G401.6 (cell line): ENCODE measurements at regions not wholly inside any gene's neighbourhood (a gene's known extent, or its start where the extent isn't known, plus 50 kb on each side); places are given as distances from the start of the nearest gene placed in this dataset.
"Not testable (repeated sequence)": the region's sequence is repeated elsewhere in the genome, so short reads cannot be mapped to it uniquely, and the experiment has no call there.

Source experiments
- FAIRE-seq: peaks from 2 replicates; lab custom pipeline; 2012; peaks lifted over from hg19 to GRCh38; lab: Jason Lieb, UNC

- no peak for FAIRE-seq
Measured at GRCh38 chr11:29483831-29484230, 533.0 kb downstream of the KCNA4 start.

GRCh38 chr11:29482510-29482909 is 534.3 kb downstream of the KCNA4 start:
- no peak for FAIRE-seq

GRCh38 chr11:29481738-29482137 is 535.1 kb downstream of the KCNA4 start:
- FAIRE-seq = no peak

- no peak for FAIRE-seq
Measured at GRCh38 chr11:29480981-29481380, 535.8 kb downstream of the KCNA4 start.

GRCh38 chr11:29458252-29458651 is 558.6 kb downstream of the KCNA4 start:
- FAIRE-seq = no peak

- FAIRE-seq = no peak
Measured at GRCh38 chr11:29452146-29452545, 564.7 kb downstream of the KCNA4 start.

GRCh38 chr11:29449281-29450074 is 567.4 kb downstream of the KCNA4 start:
- no peak for FAIRE-seq

- no peak for FAIRE-seq
Measured at GRCh38 chr11:29448246-29448877, 568.5 kb downstream of the KCNA4 start.

- FAIRE-seq = no peak
Measured at GRCh38 chr11:29447821-29448220, 569.0 kb downstream of the KCNA4 start.

GRCh38 chr11:29446132-29446531 is 570.7 kb downstream of the KCNA4 start:
- FAIRE-seq = no peak

GRCh38 chr11:29445191-29445590 is 571.6 kb downstream of the KCNA4 start:
- not testable (repeated sequence) for FAIRE-seq

GRCh38 chr11:29438815-29439214 is 578.0 kb downstream of the KCNA4 start:
- FAIRE-seq = no peak

GRCh38 chr11:29435421-29435820 is 581.4 kb downstream of the KCNA4 start:
- no peak for FAIRE-seq

GRCh38 chr11:29432719-29433325 is 584.0 kb downstream of the KCNA4 start:
- no peak for FAIRE-seq

GRCh38 chr11:29405305-29405704 is 611.5 kb downstream of the KCNA4 start:
- FAIRE-seq = no peak

GRCh38 chr11:29395555-29396072 is 621.2 kb downstream of the KCNA4 start:
- FAIRE-seq = no peak

- FAIRE-seq = no peak
Measured at GRCh38 chr11:29389793-29390192, 627.0 kb downstream of the KCNA4 start.

GRCh38 chr11:29373725-29374124 is 643.1 kb downstream of the KCNA4 start:
- FAIRE-seq = no peak

- no peak for FAIRE-seq
Measured at GRCh38 chr11:29368126-29368525, 648.7 kb downstream of the KCNA4 start.

GRCh38 chr11:29364006-29364405 is 652.8 kb downstream of the KCNA4 start:
- no peak for FAIRE-seq

GRCh38 chr11:29361369-29361768 is 655.5 kb downstream of the KCNA4 start:
- no peak for FAIRE-seq

- FAIRE-seq = no peak
Measured at GRCh38 chr11:29353833-29354232, 663.0 kb downstream of the KCNA4 start.

GRCh38 chr11:29352273-29352795 is 664.5 kb downstream of the KCNA4 start:
- FAIRE-seq = no peak
